HG02970 (cell line): ENCODE measurements at regions not wholly inside any gene's neighbourhood (a gene's known extent, or its start where the extent isn't known, plus 50 kb on each side); places are given as distances from the start of the nearest gene placed in this dataset.
"Not testable (repeated sequence)": the region's sequence is repeated elsewhere in the genome, so short reads cannot be mapped to it uniquely, and the experiment has no call there.

ENCODE experiments used
- ATAC-seq: cut with Tn5 transposase; IDR thresholded peaks from one replicate; pipeline ENCODE4 v1.9.1; 2021; ENCODE audit warnings: mild to moderate bottlenecking, moderate library complexity, moderate number of reproducible peaks; ENCODE audit not compliant: unreplicated experiment, low FRiP score

GRCh38 chr5:67793966-67794365, 421.6 kb upstream of the PIK3R1 start:
- ATAC-seq: no peak

- ATAC-seq: no peak
Measured at GRCh38 chr5:67793418-67793817, 422.1 kb upstream of the PIK3R1 start.

- no peak for ATAC-seq
Measured at GRCh38 chr5:67792891-67793290, 422.7 kb upstream of the PIK3R1 start.

GRCh38 chr5:67790390-67790789, 425.2 kb upstream of the PIK3R1 start:
- no peak for ATAC-seq

GRCh38 chr5:67779893-67780623, 435.5 kb upstream of the PIK3R1 start:
- ATAC-seq: not testable (repeated sequence)

- ATAC-seq: no peak
Measured at GRCh38 chr5:67774786-67775185, 440.8 kb upstream of the PIK3R1 start.

- ATAC-seq: no peak
Measured at GRCh38 chr5:67774267-67774552, 441.3 kb upstream of the PIK3R1 start.

GRCh38 chr5:67773411-67774266, 441.9 kb upstream of the PIK3R1 start:
- ATAC-seq: no peak

- ATAC-seq: no peak
Measured at GRCh38 chr5:67771791-67772190, 443.8 kb upstream of the PIK3R1 start.

- no peak for ATAC-seq
Measured at GRCh38 chr5:67771221-67771620, 444.3 kb upstream of the PIK3R1 start.

- no peak for ATAC-seq
Measured at GRCh38 chr5:67770431-67771025, 445.0 kb upstream of the PIK3R1 start.

- ATAC-seq: no peak
Measured at GRCh38 chr5:67765697-67766096, 449.9 kb upstream of the PIK3R1 start.

GRCh38 chr5:67757771-67758170, 457.8 kb upstream of the PIK3R1 start:
- ATAC-seq: not testable (repeated sequence)

- no peak for ATAC-seq
Measured at GRCh38 chr5:67752357-67752708, 463.2 kb upstream of the PIK3R1 start.

GRCh38 chr5:67748165-67748690, 467.3 kb upstream of the PIK3R1 start:
- ATAC-seq: no peak

GRCh38 chr5:67747096-67747495, 468.5 kb upstream of the PIK3R1 start:
- no peak for ATAC-seq

GRCh38 chr5:67746608-67747007, 468.9 kb upstream of the PIK3R1 start:
- not testable (repeated sequence) for ATAC-seq

GRCh38 chr5:67746103-67746502, 469.5 kb upstream of the PIK3R1 start:
- no peak for ATAC-seq

GRCh38 chr5:67732921-67733320, 482.6 kb upstream of the PIK3R1 start:
- ATAC-seq: no peak

GRCh38 chr5:67732471-67732870, 483.1 kb upstream of the PIK3R1 start:
- no peak for ATAC-seq

- no peak for ATAC-seq
Measured at GRCh38 chr5:67731886-67732285, 483.7 kb upstream of the PIK3R1 start.
